Glomerular endothelial cell (primary cell): ENCODE measurements at regions not wholly inside any gene's neighbourhood (a gene's known extent, or its start where the extent isn't known, plus 50 kb on each side); places are given as distances from the start of the nearest gene placed in this dataset.
"Not testable (repeated sequence)": the region's sequence is repeated elsewhere in the genome, so short reads cannot be mapped to it uniquely, and the experiment has no call there.

ENCODE experiments used
- DNase-seq: peaks from one replicate; pipeline ENCODE4 v3.0.0-alpha.2; 2011; ENCODE audit warnings: low read depth, low spot score; ENCODE audit errors: extremely low read depth

GRCh38 chr1:234907208-234907939 lies 221.3 kb downstream of the TOMM20 start:
- no peak for DNase-seq

- DNase-seq = no peak
These were observed 222.0 kb downstream of the TOMM20 start for GRCh38 chr1:234906654-234907053.

GRCh38 chr1:234902774-234903547 lies 225.7 kb downstream of the TOMM20 start:
- DNase-seq = no peak

GRCh38 chr1:234901491-234902049 lies 227.1 kb downstream of the TOMM20 start:
- no peak for DNase-seq

- no peak for DNase-seq
These were observed 228.0 kb downstream of the TOMM20 start for GRCh38 chr1:234900595-234900994.

- DNase-seq = no peak
These were observed 228.9 kb downstream of the TOMM20 start for GRCh38 chr1:234899730-234900072.

GRCh38 chr1:234899041-234899729 lies 229.5 kb downstream of the TOMM20 start:
- DNase-seq = no peak

- no peak for DNase-seq
These were observed 230.1 kb downstream of the TOMM20 start for GRCh38 chr1:234898455-234899033.

GRCh38 chr1:234897754-234898454 lies 230.7 kb downstream of the TOMM20 start:
- DNase-seq = no peak

- no peak for DNase-seq
These were observed 231.3 kb downstream of the TOMM20 start for GRCh38 chr1:234897390-234897749.

- no peak for DNase-seq
These were observed 231.9 kb downstream of the TOMM20 start for GRCh38 chr1:234896477-234897389.

- DNase-seq = peak; percentile 80
These were observed 234.7 kb downstream of the TOMM20 start for GRCh38 chr1:234893725-234894630.

GRCh38 chr1:234893359-234893724 lies 235.3 kb downstream of the TOMM20 start:
- no peak for DNase-seq

- no peak for DNase-seq
These were observed 236.0 kb downstream of the TOMM20 start for GRCh38 chr1:234892642-234893041.

GRCh38 chr1:234891427-234891826 lies 237.2 kb downstream of the TOMM20 start:
- DNase-seq = no peak

- DNase-seq = no peak
These were observed 239.0 kb downstream of the TOMM20 start for GRCh38 chr1:234889643-234890042.

GRCh38 chr1:234888247-234888646 lies 240.4 kb downstream of the TOMM20 start:
- DNase-seq = not testable (repeated sequence)
